IMR-90 (cell line): ENCODE measurements at regions not wholly inside any gene's neighbourhood (a gene's known extent, or its start where the extent isn't known, plus 50 kb on each side); places are given as distances from the start of the nearest gene placed in this dataset.

Experiments
- ATAC-seq: fragments of 200-7000 bp; cut with Tn5 transposase; 2 replicates; pipeline ENCODE4 v1.9.1; 2020; ENCODE audit warnings: low read depth, mild to moderate bottlenecking, moderate library complexity
- BruUV-seq: library from RNA; stranded (reverse); fragments of 400-500 nt; replicated peaks from 2 replicates; lab custom pipeline; 2021; lab: Mats Ljungman, UMichigan
- CTCF ChIA-PET: fragments of 300-600 bp; formaldehyde crosslinking; extraction: SDS; loops from one replicate; lab custom pipeline; 2021; ENCODE audit warnings: antibody characterized with exemption; lab: Yijun Ruan, JAX
- POLR2A ChIA-PET: fragments of 300-600 bp; sonication (Branson Sonifier 250); formaldehyde crosslinking; loops from one replicate; lab custom pipeline; 2022; ENCODE audit warnings: antibody characterized with exemption; ENCODE audit not compliant: unreplicated experiment; lab: Charles Lee
- DNase-seq: peaks from one replicate; pipeline ENCODE4 v3.0.0; 2013
- H2AFZ ChIP-seq: replicated peaks from 2 replicates; pipeline ENCODE3; 2013; ENCODE audit warnings: low read length, mild to moderate bottlenecking; ENCODE audit not compliant: poor library complexity
- H2AK5ac ChIP-seq: 2 replicates; pipeline ENCODE4 v1.6.1; 2013; ENCODE audit warnings: low read depth, low read length, inconsistent platforms
- H2AK9ac ChIP-seq: replicated peaks from 2 replicates; pipeline ENCODE3; 2013; ENCODE audit warnings: mild to moderate bottlenecking, low read depth, low read length, moderate library complexity; ENCODE audit not compliant: poor library complexity
- H2BK120ac ChIP-seq: 2 replicates; pipeline ENCODE4 v1.6.1; 2013; ENCODE audit warnings: low read depth, low read length, inconsistent platforms
- H2BK15ac ChIP-seq: 3 replicates; pipeline ENCODE4 v1.6.1; 2013; ENCODE audit warnings: low read depth, low read length, inconsistent platforms
- H2BK20ac ChIP-seq: 2 replicates; pipeline ENCODE4 v1.6.1; 2013; ENCODE audit warnings: low read depth, mild to moderate bottlenecking, inconsistent platforms, low read length, moderate library complexity
- H2BK5ac ChIP-seq: 2 replicates; pipeline ENCODE4 v1.6.1; 2013; ENCODE audit warnings: mild to moderate bottlenecking, low read depth, low read length, inconsistent platforms; ENCODE audit not compliant: poor library complexity, severe bottlenecking
- H3K14ac ChIP-seq: replicated peaks from 2 replicates; pipeline ENCODE4 v1.6.1; 2013; ENCODE audit warnings: low read depth, low read length, inconsistent platforms
- H3K18ac ChIP-seq: 2 replicates; pipeline ENCODE4 v1.6.1; 2013; ENCODE audit warnings: low read depth, low read length, control low read depth
- H3K23ac ChIP-seq: 2 replicates; pipeline ENCODE4 v1.6.1; 2013; ENCODE audit warnings: low read depth, low read length, inconsistent platforms
- H3K27ac ChIP-seq: 2 replicates; pipeline ENCODE4 v1.5.1; 2013; ENCODE audit warnings: mild to moderate bottlenecking, control low read depth, low read length; ENCODE audit not compliant: insufficient read depth
- H3K27me3 ChIP-seq: 2 replicates; pipeline ENCODE4 v1.6.1; 2013; ENCODE audit warnings: low read length; ENCODE audit not compliant: control insufficient read depth, insufficient read depth
- H3K36me3 ChIP-seq: 2 replicates; pipeline ENCODE4 v1.6.1; 2013; ENCODE audit warnings: low read length, mixed read lengths; ENCODE audit not compliant: control insufficient read depth, insufficient read depth
- H3K4ac ChIP-seq: 2 replicates; pipeline ENCODE4 v1.6.1; 2013; ENCODE audit warnings: low read depth, low read length, inconsistent platforms
- H3K4me1 ChIP-seq: 2 replicates; pipeline ENCODE4 v1.6.1; 2013; ENCODE audit warnings: low read length, mixed read lengths; ENCODE audit not compliant: control insufficient read depth, insufficient read depth
- H3K4me2 ChIP-seq: 2 replicates; pipeline ENCODE4 v1.6.1; 2013; ENCODE audit warnings: low read depth, mild to moderate bottlenecking, control low read depth, low read length, moderate library complexity
- H3K4me3 ChIP-seq: 2 replicates; pipeline ENCODE4 v1.5.1; 2013; ENCODE audit warnings: low read depth, mild to moderate bottlenecking, control low read depth, low read length, moderate library complexity; ENCODE audit not compliant: insufficient read depth
- H3K56ac ChIP-seq: 2 replicates; pipeline ENCODE4 v1.6.1; 2013; ENCODE audit warnings: low read length, inconsistent platforms; ENCODE audit not compliant: insufficient read depth; ENCODE audit errors: extremely low read depth
- H3K79me1 ChIP-seq, 2 experiments: 2 replicates each; pipeline ENCODE4 v1.6.1; 2013; ENCODE audit warnings: low read length in 2 of 2, inconsistent platforms in 1 of 2, low read depth in 1 of 2
- H3K9ac ChIP-seq: 2 replicates; pipeline ENCODE4 v1.6.1; 2013; ENCODE audit warnings: low read depth, low read length, control low read depth
- H3K9me1 ChIP-seq: 2 replicates; pipeline ENCODE4 v1.6.1; 2013; ENCODE audit warnings: low read length, inconsistent platforms; ENCODE audit not compliant: insufficient read depth
- H3K9me3 ChIP-seq: 2 replicates; pipeline ENCODE4 v1.6.1; 2013; ENCODE audit warnings: low read length; ENCODE audit not compliant: control insufficient read depth, insufficient read depth
- H4K20me1 ChIP-seq: 2 replicates; pipeline ENCODE4 v1.6.1; 2013; ENCODE audit warnings: low read length, inconsistent platforms; ENCODE audit not compliant: insufficient read depth
- H4K5ac ChIP-seq: 2 replicates; pipeline ENCODE4 v1.6.1; 2013; ENCODE audit warnings: mild to moderate bottlenecking, low read depth, low read length, control low read depth
- H4K8ac ChIP-seq, 2 experiments: 2 replicates each; pipeline ENCODE4 v1.6.1; 2013; ENCODE audit warnings: low read depth in 2 of 2, low read length in 2 of 2, control low read depth in 1 of 2, inconsistent platforms in 1 of 2
- H4K91ac ChIP-seq: 2 replicates; pipeline ENCODE4 v1.6.1; 2013; ENCODE audit warnings: low read depth, low read length, inconsistent platforms; ENCODE audit not compliant: insufficient read depth
- BHLHE40 ChIP-seq: fragments of 150-350 bp; IDR thresholded peaks from 2 replicates; pipeline ENCODE4 v1.6.1; 2016; ENCODE audit warnings: mild to moderate bottlenecking, low read depth, low read length
- ELK1 ChIP-seq: fragments of 150-350 bp; IDR thresholded peaks from 2 replicates; pipeline ENCODE4 v1.6.1; 2016; ENCODE audit warnings: low read depth, mild to moderate bottlenecking, low read length, moderate library complexity, borderline replicate concordance
- FOS ChIP-seq: fragments of 150-350 bp; IDR thresholded peaks from 2 replicates; pipeline ENCODE4 v1.6.1; 2016; ENCODE audit warnings: low read depth, low read length
- MAZ ChIP-seq: IDR thresholded peaks from 2 replicates; pipeline ENCODE4 v1.6.1; 2012; ENCODE audit warnings: low read depth, mild to moderate bottlenecking, low read length, improper control_type of control experiment, moderate library complexity, borderline replicate concordance
- POLR2A ChIP-seq: IDR thresholded peaks from 2 replicates; pipeline ENCODE4 v1.6.1; 2012; ENCODE audit warnings: mild to moderate bottlenecking, low read depth, low read length
- RCOR1 ChIP-seq: IDR thresholded peaks from 2 replicates; pipeline ENCODE4 v1.6.1; 2012; ENCODE audit warnings: mild to moderate bottlenecking, low read length, improper control_type of control experiment; ENCODE audit not compliant: insufficient replicate concordance
- SMC3 ChIP-seq: fragments of 150-350 bp; IDR thresholded peaks from 2 replicates; pipeline ENCODE4 v1.6.1; 2016; ENCODE audit warnings: low read depth, mild to moderate bottlenecking, antibody characterized with exemption, low read length, moderate library complexity
- WGBS, 2 experiments: methylation state at CpG; one replicate each; pipeline versions ENCODE4 v1.1.5 to v1.1.7; 2013; ENCODE audit warnings: missing lambda C conversion rate in 2 of 2; ENCODE audit not compliant: insufficient read length in 1 of 2; ENCODE audit errors: extremely low coverage in 2 of 2; 5-methylcytosine and 5-hydroxymethylcytosine counted together
- dilution Hi-C: fragments of 300-500 bp; cut with HindIII; formaldehyde crosslinking; loops from one replicate; pipeline ENCODE4 v1.14.3; 2018; ENCODE audit warnings: low sequenced_read_pairs; ENCODE audit not compliant: unreplicated experiment
- in situ Hi-C: fragments of 300-500 bp; cut with MboI; formaldehyde crosslinking; loops from 3 replicates; pipeline ENCODE4 v1.14.3; 2019; ENCODE audit warnings: low sequenced_read_pairs, inconsistent platforms, mixed read lengths
- intact Hi-C: fragments of 100-400 bp; cut with micrococcal nuclease; formaldehyde crosslinking; loops from 2 replicates; pipeline ENCODE4 v1.10.0; 2022

DNA sequence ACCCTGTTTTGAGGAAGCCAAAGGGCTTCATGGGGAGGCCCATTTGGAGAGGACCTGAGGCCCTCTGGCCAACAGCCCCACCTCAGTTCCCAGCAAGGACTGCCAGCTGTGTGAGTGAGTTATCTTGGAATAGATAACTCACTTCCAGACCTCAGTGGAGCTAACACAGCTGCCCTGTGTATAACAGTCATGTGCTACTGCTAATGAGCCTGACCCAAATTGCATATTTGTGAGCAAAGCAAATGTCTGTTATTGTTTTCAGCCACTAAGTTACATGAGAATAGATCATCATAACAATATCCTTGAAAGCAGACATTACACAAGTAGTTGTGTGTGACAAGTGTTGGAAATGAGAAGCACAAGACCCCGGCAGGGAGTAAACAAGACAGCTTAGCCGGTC lies 355.8 kb downstream of the MCTP2 start:
- no peak overlapping the region for H2AFZ ChIP-seq
- H3K18ac ChIP-seq: no peak overlapping the region
- no peak overlapping the region for H4K5ac ChIP-seq
- H3K56ac ChIP-seq: no peak overlapping the region
- ChIA-PET CTCF (no interaction called here), POLR2A (no interaction called here)
- TF ChIP-seq SMC3 (no peak), MAZ (no peak), POLR2A (no peak), FOS (no peak), ELK1 (no peak), RCOR1 (no peak), BHLHE40 (no peak)
- no peaks in the 10 kb centered on the region for H4K20me1 ChIP-seq
- no peak overlapping the region for H3K23ac ChIP-seq
- H2BK120ac ChIP-seq: no peak overlapping the region
- H3K9me3 ChIP-seq: peaks cover 12% of the 10 kb centered on the region
- H4K91ac ChIP-seq: no peak overlapping the region
- no peak overlapping the region for H3K4ac ChIP-seq
- in situ Hi-C loops (no loop called here), dilution Hi-C loops (no loop called here), intact Hi-C loops (no loop called here)
- H3K4me3 ChIP-seq: no peak overlapping the region
- no peak overlapping the region for H2BK20ac ChIP-seq
- no peak overlapping the region for H3K4me2 ChIP-seq
- H3K14ac ChIP-seq: no peak overlapping the region
- H3K79me1 ChIP-seq: no peaks in the 10 kb centered on the region
- H2BK15ac ChIP-seq: no peak overlapping the region
- no peak for ATAC-seq
- no peaks in the 10 kb centered on the region for H3K36me3 ChIP-seq
- no peak overlapping the region for H3K9ac ChIP-seq
- BruUV-seq: no TSS peak
- H4K8ac ChIP-seq: no peak overlapping the region
- DNase-seq: no peak
- no peak overlapping the region for H3K27ac ChIP-seq
- no peak overlapping the region for H2AK5ac ChIP-seq
- no peaks in the 10 kb centered on the region for H3K4me1 ChIP-seq
- no peaks in the 10 kb centered on the region for H3K27me3 ChIP-seq
- no peak overlapping the region for H2BK5ac ChIP-seq
- no peak overlapping the region for H2AK9ac ChIP-seq
- H3K9me1 ChIP-seq: no peaks in the 10 kb centered on the region
- WGBS, 2 experiments: no CpG with 5 or more reads among the region's 2 CpGs
